Adrenal gland (tissue), 9 donors: ENCODE measurements at regions not wholly inside any gene's neighbourhood (a gene's known extent, or its start where the extent isn't known, plus 50 kb on each side); places are given as distances from the start of the nearest gene placed in this dataset.

Source experiments
- DNase-seq, 7 donors: peaks; one replicate each; pipeline ENCODE4 v3.0.0-alpha.2; 2019 to 2020
- H3K27ac ChIP-seq, 5 donors: fragments of 200-600 bp; sonication (generic) in 4 of 5; 1 replicate in 3 of 5; 2 replicates in 2 of 5; pipeline versions ENCODE4 v1.5.1 to v1.8.0; 2016 to 2020; ENCODE audit warnings: mild to moderate bottlenecking in 1 of 5
- H3K27me3 ChIP-seq: fragments of 200-600 bp; 2 replicates; pipeline ENCODE4 v1.8.0; 2021
- H3K36me3 ChIP-seq, 2 donors: fragments of 200-600 bp; replicated peaks in 1 of 2; 1 replicate in 1 of 2; 2 replicates in 1 of 2; pipeline versions ENCODE4 v1.5.1 to v1.8.0; 2018 to 2022
- H3K4me1 ChIP-seq, 2 donors: fragments of 200-600 bp; replicated peaks in 1 of 2; 1 replicate in 1 of 2; 2 replicates in 1 of 2; pipeline versions ENCODE4 v1.5.1 to v1.8.0; 2018 to 2021
- H3K4me3 ChIP-seq, 4 donors: fragments of 200-600 bp; sonication (generic) in 3 of 4; one replicate each; pipeline ENCODE4 v1.5.1; 2016 to 2018
- H3K9me3 ChIP-seq, 3 donors: fragments of 200-600 bp; sonication (generic) in 1 of 3; replicated peaks in 1 of 3; 1 replicate in 2 of 3; 2 replicates in 1 of 3; pipeline versions ENCODE4 v1.5.1 to v1.8.0; 2016 to 2021
- CTCF ChIP-seq, 6 experiments: fragments of 450-650 bp in 4 of 6; fragments of 200-600 bp in 2 of 6; sonication (generic) in 1 of 6; IDR thresholded peaks; 1 replicate in 5 of 6; 2 replicates in 1 of 6; pipeline versions ENCODE4 v1.5.1 to v1.8.0; 2016 to 2021; ENCODE audit warnings: antibody characterized with exemption in 6 of 6, mild to moderate bottlenecking in 2 of 6, moderate library complexity in 1 of 6
- POLR2A ChIP-seq, 2 donors: fragments of 450-650 bp; IDR thresholded peaks; one replicate each; pipeline ENCODE4 v1.6.1; 2017; ENCODE audit warnings: antibody characterized with exemption in 2 of 2, mild to moderate bottlenecking in 2 of 2, moderate library complexity in 1 of 2
- WGBS, 4 donors: extraction: QIAGEN DNeasy Blood & Tissue Kit in 2 of 4; methylation state at CpG; one replicate each; pipeline versions ENCODE4 v1.1.5 to v1.1.7; 2013 to 2017; 5-methylcytosine and 5-hydroxymethylcytosine counted together
- intact Hi-C, 2 donors: fragments of 100-400 bp; cut with DNase I; formaldehyde crosslinking; loops; one replicate each; pipeline versions ENCODE4 v1.14.1 to v1.15.0; 2022 to 2023
- donor health status: healthy with polysubstance abuse.
- donor health status: Bipolar disorder and iron deficiency.
- donor health status: DM: yes; HTN: yes; CAD: no.
- donor health status: DM: no; HTN: no; CAD: no.
- donor health status: DM: no; HTN: no; CAD: no.

- 73 to 92% (median 88%) methylated on average over 4 to 5 of the region's 5 CpGs for WGBS, 4 donors
- TF ChIP-seq POLR2A (IDR thresholded peaks at IDR 0.05) = no peak
- TF ChIP-seq CTCF (IDR thresholded peaks at IDR 0.05) = no peak
- no peak overlapping the region for H3K4me3 ChIP-seq
- no peaks in the 10 kb centered on the region for H3K4me1 ChIP-seq
- intact Hi-C loops = loop anchor here in 1 of 2 donors (10.0 kb wide), 1 partner anchor 251 kb away; no protein-coding TSS in a partner anchor
- no peak for DNase-seq
- H3K27me3 ChIP-seq = no peaks in the 10 kb centered on the region
- H3K27ac ChIP-seq = no peak overlapping the region
- no peaks in the 10 kb centered on the region for H3K9me3 ChIP-seq
- peaks cover 0 to 11% of the 10 kb centered on the region in 2 donors for H3K36me3 ChIP-seq
Measured at GRCh38 chr15:62843311-62843710, 199.2 kb upstream of the TPM1 start.

GRCh38 chr15:62844564-62845240 lies 197.8 kb upstream of the TPM1 start:
- TF ChIP-seq CTCF (IDR thresholded peaks at IDR 0.05) (no peak), POLR2A (IDR thresholded peaks at IDR 0.05) (no peak)
- WGBS, 4 donors = 66 to 81% (median 71%) methylated on average over 9 to 10 of the region's 10 CpGs
- no peaks in the 10 kb centered on the region for H3K9me3 ChIP-seq
- peak in 1 of 7 donors; percentile 23 for DNase-seq
- H3K27ac ChIP-seq = no peak overlapping the region
- peaks cover 0 to 11% of the 10 kb centered on the region in 2 donors for H3K36me3 ChIP-seq
- no peak overlapping the region for H3K4me3 ChIP-seq
- no peaks in the 10 kb centered on the region for H3K27me3 ChIP-seq
- intact Hi-C loops = loop anchor here in 1 of 2 donors (10.0 kb wide), 1 partner anchor 250 kb away; no protein-coding TSS in a partner anchor
- no peaks in the 10 kb centered on the region for H3K4me1 ChIP-seq

- no peaks in the 10 kb centered on the region for H3K4me1 ChIP-seq
- H3K27ac ChIP-seq = no peak overlapping the region
- no peak overlapping the region for H3K4me3 ChIP-seq
- no peak for DNase-seq
- peaks cover 0 to 6% of the 10 kb centered on the region in 2 donors for H3K36me3 ChIP-seq
- intact Hi-C loops = loop anchor here in 1 of 2 donors (10.0 kb wide), 1 partner anchor 249 kb away; no protein-coding TSS in a partner anchor
- 56 to 69% (median 62%) methylated on average over 10 to 12 of the region's 12 CpGs for WGBS, 4 donors
- no peaks in the 10 kb centered on the region for H3K27me3 ChIP-seq
- no peaks in the 10 kb centered on the region for H3K9me3 ChIP-seq
- TF ChIP-seq CTCF (IDR thresholded peaks at IDR 0.05) (no peak), POLR2A (IDR thresholded peaks at IDR 0.05) (no peak)
Measured at GRCh38 chr15:62845241-62846126, 197.1 kb upstream of the TPM1 start.

GRCh38 chr15:62846131-62846804 lies 196.3 kb upstream of the TPM1 start:
- Histone ChIP-seq H3K27ac (no peak overlapping the region), H3K9me3 (no peaks in the 10 kb centered on the region), H3K36me3 (no peaks in the 10 kb centered on the region), H3K4me3 (no peak overlapping the region), H3K27me3 (no peaks in the 10 kb centered on the region), H3K4me1 (no peaks in the 10 kb centered on the region)
- 80 to 88% (median 82%) methylated on average over 10 of the region's 10 CpGs for WGBS, 4 donors
- intact Hi-C loops = loop anchor here in 1 of 2 donors (10.0 kb wide), 1 partner anchor 249 kb away; no protein-coding TSS in a partner anchor
- no peak for DNase-seq
- no peak for TF ChIP-seq POLR2A (IDR thresholded peaks at IDR 0.05)
- TF ChIP-seq CTCF (IDR thresholded peaks at IDR 0.05) = no peak
